ENCODE measurements at regions not wholly inside any gene's neighbourhood (a gene's known extent, or its start where the extent isn't known, plus 50 kb on each side); places are given as distances from the start of the nearest gene placed in this dataset.
"Not testable (repeated sequence)": the region's sequence is repeated elsewhere in the genome, so short reads cannot be mapped to it uniquely, and the experiment has no call there.

DNA sequence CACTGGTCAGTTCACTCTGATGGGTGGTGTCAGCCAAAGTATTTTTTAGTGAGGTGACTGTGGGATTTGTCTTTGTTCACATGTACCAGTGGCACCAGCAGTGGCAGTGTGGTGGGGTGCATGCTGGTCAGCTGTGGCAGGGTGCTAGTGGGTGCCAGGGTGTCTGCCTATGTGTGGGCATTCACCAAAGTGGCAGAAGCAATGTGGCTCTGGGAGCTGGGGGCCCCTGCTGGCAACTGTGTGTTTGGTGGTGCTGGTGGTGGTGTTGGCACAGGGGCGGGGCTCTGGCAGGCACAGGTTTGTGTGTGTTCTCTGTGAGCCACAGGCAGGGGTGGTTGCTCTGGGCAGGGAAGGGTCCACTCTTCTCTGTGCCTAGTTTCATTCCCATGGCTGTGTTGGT lies 161.5 kb downstream of the CENPF start:
- H3K4me2 ChIP-seq (ENCODE audit: extremely low read depth, insufficient read depth, low read length): no peak overlapping the region
- no peaks in the 10 kb centered on the region for H3K79me2 ChIP-seq (ENCODE audit: control insufficient read depth, insufficient read depth, low read length)
- no peak overlapping the region for H2AFZ ChIP-seq (ENCODE audit: low read length)
- H3K27ac ChIP-seq (ENCODE audit: insufficient read depth, low read length): no peak overlapping the region
- DNase-seq (ENCODE audit: low read depth in 2 of 2): no peak
- no peaks in the 10 kb centered on the region for H3K27me3 ChIP-seq (ENCODE audit: control insufficient read depth, insufficient read depth, low read length)
- H4K20me1 ChIP-seq (ENCODE audit: control insufficient read depth, extremely low read depth, insufficient read depth, low read length): no peaks in the 10 kb centered on the region
- TF ChIP-seq EZH2 (IDR thresholded peaks at IDR 0.05; ENCODE audit: low read length, missing control alignments): no peak
- TF ChIP-seq CTCF (conservative IDR thresholded peaks at IDR 0.05 in 1 of 2, IDR thresholded peaks at IDR 0.05 in 1 of 2; ENCODE audit: low read depth in 1 of 2, low read length in 2 of 2): no peak
- H3K9me3 ChIP-seq (ENCODE audit: control insufficient read depth, insufficient read depth, low read depth, low read length): no peaks in the 10 kb centered on the region
- no peaks in the 10 kb centered on the region for H3K4me1 ChIP-seq (ENCODE audit: control insufficient read depth, extremely low read depth, insufficient read depth, low read length)
- H3K9ac ChIP-seq (ENCODE audit: insufficient read depth, low read length): no peak overlapping the region
- no peaks in the 10 kb centered on the region for H3K36me3 ChIP-seq (ENCODE audit: control insufficient read depth, insufficient read depth, low read length)
- no peak overlapping the region for H3K4me3 ChIP-seq (replicated peaks in 1 of 4; ENCODE audit: control extremely low read depth in 1 of 4, insufficient read depth in 1 of 4, low read depth in 3 of 4, low read length in 4 of 4)

DNA sequence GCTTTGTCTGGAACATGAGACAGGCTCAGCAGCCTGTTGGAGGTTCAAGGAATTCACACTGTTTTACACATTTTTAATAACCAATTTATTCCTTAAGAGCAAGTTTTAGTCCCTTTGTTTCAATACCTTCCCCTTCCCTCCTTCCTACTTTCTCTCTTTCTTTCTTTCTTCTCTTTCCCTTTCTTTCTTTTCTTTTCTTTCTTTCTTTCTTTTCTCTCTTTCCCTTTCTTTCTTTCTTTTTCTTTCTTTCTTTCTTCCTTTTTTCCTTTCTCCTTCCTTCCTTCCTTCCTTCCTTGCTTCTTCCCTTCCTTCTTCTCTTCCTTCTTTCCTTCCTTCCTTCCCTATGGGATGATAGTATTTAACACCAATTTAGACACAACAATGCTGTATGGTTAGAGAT lies 164.2 kb downstream of the CENPF start:
- Histone ChIP-seq H3K4me2 (ENCODE audit: extremely low read depth, insufficient read depth, low read length) (no peak overlapping the region), H3K9ac (ENCODE audit: insufficient read depth, low read length) (no peak overlapping the region), H3K9me3 (ENCODE audit: control insufficient read depth, insufficient read depth, low read depth, low read length) (no peaks in the 10 kb centered on the region), H4K20me1 (ENCODE audit: control insufficient read depth, extremely low read depth, insufficient read depth, low read length) (no peaks in the 10 kb centered on the region), H3K4me1 (ENCODE audit: control insufficient read depth, extremely low read depth, insufficient read depth, low read length) (no peaks in the 10 kb centered on the region), H3K36me3 (ENCODE audit: control insufficient read depth, insufficient read depth, low read length) (no peaks in the 10 kb centered on the region), H3K27ac (ENCODE audit: insufficient read depth, low read length) (no peak overlapping the region), H3K4me3 (replicated peaks in 1 of 4; ENCODE audit: control extremely low read depth in 1 of 4, insufficient read depth in 1 of 4, low read depth in 3 of 4, low read length in 4 of 4) (no peak overlapping the region), H3K79me2 (ENCODE audit: control insufficient read depth, insufficient read depth, low read length) (no peaks in the 10 kb centered on the region), H2AFZ (ENCODE audit: low read length) (no peak overlapping the region), H3K27me3 (ENCODE audit: control insufficient read depth, insufficient read depth, low read length) (no peaks in the 10 kb centered on the region)
- DNase-seq (ENCODE audit: low read depth in 2 of 2): no peak
- TF ChIP-seq EZH2 (IDR thresholded peaks at IDR 0.05; ENCODE audit: low read length, missing control alignments): no peak
- no peak for TF ChIP-seq CTCF (conservative IDR thresholded peaks at IDR 0.05 in 1 of 2, IDR thresholded peaks at IDR 0.05 in 1 of 2; ENCODE audit: low read depth in 1 of 2, low read length in 2 of 2)

- not testable (repeated sequence) for H2AFZ ChIP-seq (ENCODE audit: low read length); H3K4me1 ChIP-seq (ENCODE audit: control insufficient read depth, extremely low read depth, insufficient read depth, low read length); H3K9ac ChIP-seq (ENCODE audit: insufficient read depth, low read length); H3K79me2 ChIP-seq (ENCODE audit: control insufficient read depth, insufficient read depth, low read length); H3K4me2 ChIP-seq (ENCODE audit: extremely low read depth, insufficient read depth, low read length); H3K27ac ChIP-seq (ENCODE audit: insufficient read depth, low read length); H3K9me3 ChIP-seq (ENCODE audit: control insufficient read depth, insufficient read depth, low read depth, low read length); DNase-seq (ENCODE audit: low read depth in 2 of 2); H4K20me1 ChIP-seq (ENCODE audit: control insufficient read depth, extremely low read depth, insufficient read depth, low read length); H3K36me3 ChIP-seq (ENCODE audit: control insufficient read depth, insufficient read depth, low read length); H3K4me3 ChIP-seq (replicated peaks in 1 of 4; ENCODE audit: control extremely low read depth in 1 of 4, insufficient read depth in 1 of 4, low read depth in 3 of 4, low read length in 4 of 4); H3K27me3 ChIP-seq (ENCODE audit: control insufficient read depth, insufficient read depth, low read length)
These were observed 166.7 kb downstream of the CENPF start for GRCh38 chr1:214769666-214770065.

DNA sequence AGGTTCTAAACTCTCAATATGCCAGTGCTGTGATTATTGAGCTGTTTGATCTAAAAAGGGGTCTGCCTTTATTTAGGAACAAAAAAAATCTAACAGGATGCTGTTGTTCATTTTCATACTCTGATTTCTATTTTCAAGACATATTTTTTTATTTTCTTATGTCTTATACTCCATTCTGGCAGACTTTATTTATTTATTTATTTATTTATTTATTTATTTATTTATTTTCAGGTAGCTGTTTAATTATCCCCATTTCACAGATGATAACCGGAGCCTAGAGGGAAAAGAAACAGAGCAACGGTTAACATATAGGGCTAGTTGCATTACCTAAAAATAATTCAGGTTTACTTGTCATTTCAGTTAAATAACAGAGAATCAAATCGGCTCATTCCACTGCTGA lies 174.4 kb downstream of the CENPF start:
- DNase-seq (ENCODE audit: low read depth in 2 of 2): no peak
- no peaks in the 10 kb centered on the region for H3K36me3 ChIP-seq (ENCODE audit: control insufficient read depth, insufficient read depth, low read length)
- no peak overlapping the region for H2AFZ ChIP-seq (ENCODE audit: low read length)
- H3K27ac ChIP-seq (ENCODE audit: insufficient read depth, low read length): no peak overlapping the region
- no peaks in the 10 kb centered on the region for H3K27me3 ChIP-seq (ENCODE audit: control insufficient read depth, insufficient read depth, low read length)
- H3K4me2 ChIP-seq (ENCODE audit: extremely low read depth, insufficient read depth, low read length): no peak overlapping the region
- H3K4me1 ChIP-seq (ENCODE audit: control insufficient read depth, extremely low read depth, insufficient read depth, low read length): no peaks in the 10 kb centered on the region
- TF ChIP-seq CTCF (conservative IDR thresholded peaks at IDR 0.05 in 1 of 2, IDR thresholded peaks at IDR 0.05 in 1 of 2; ENCODE audit: low read depth in 1 of 2, low read length in 2 of 2): no peak
- no peak for TF ChIP-seq EZH2 (IDR thresholded peaks at IDR 0.05; ENCODE audit: low read length, missing control alignments)
- no peak overlapping the region for H3K9ac ChIP-seq (ENCODE audit: insufficient read depth, low read length)
- H3K79me2 ChIP-seq (ENCODE audit: control insufficient read depth, insufficient read depth, low read length): no peaks in the 10 kb centered on the region
- no peaks in the 10 kb centered on the region for H4K20me1 ChIP-seq (ENCODE audit: control insufficient read depth, extremely low read depth, insufficient read depth, low read length)
- H3K4me3 ChIP-seq (replicated peaks in 1 of 4; ENCODE audit: control extremely low read depth in 1 of 4, insufficient read depth in 1 of 4, low read depth in 3 of 4, low read length in 4 of 4): no peak overlapping the region
- no peaks in the 10 kb centered on the region for H3K9me3 ChIP-seq (ENCODE audit: control insufficient read depth, insufficient read depth, low read depth, low read length)
